NCI-H1105 treated with DMSO at 0.1 percent for 48 hours (cell line): ENCODE measurements at regions not wholly inside any gene's neighbourhood (a gene's known extent, or its start where the extent isn't known, plus 50 kb on each side); places are given as distances from the start of the nearest gene placed in this dataset.
"Not testable (repeated sequence)": the region's sequence is repeated elsewhere in the genome, so short reads cannot be mapped to it uniquely, and the experiment has no call there.

Experiments
- DNase-seq: peaks from one replicate; lab custom pipeline; 2025; lab: John Stamatoyannopoulos, UW

GRCh38 chr9:90536094-90536493 is 106.5 kb downstream of the DIRAS2 start:
- DNase-seq, result not testable (repeated sequence)

GRCh38 chr9:90538566-90538965 is 104.1 kb downstream of the DIRAS2 start:
- DNase-seq, result no peak

- DNase-seq, result no peak
Observed at GRCh38 chr9:90539286-90539685, 103.3 kb downstream of the DIRAS2 start.

GRCh38 chr9:90540734-90541133 is 101.9 kb downstream of the DIRAS2 start:
- DNase-seq, result no peak

- no peak for DNase-seq
Observed at GRCh38 chr9:90544488-90544887, 98.1 kb downstream of the DIRAS2 start.

- DNase-seq, result peak; percentile 96
Observed at GRCh38 chr9:90546200-90546599, 96.4 kb downstream of the DIRAS2 start.

GRCh38 chr9:90547896-90548295 is 94.7 kb downstream of the DIRAS2 start:
- no peak for DNase-seq

GRCh38 chr9:90552317-90552716 is 90.3 kb downstream of the DIRAS2 start:
- no peak for DNase-seq

- no peak for DNase-seq
Observed at GRCh38 chr9:90555351-90556057, 87.1 kb downstream of the DIRAS2 start.

- no peak for DNase-seq
Observed at GRCh38 chr9:90556897-90557675, 85.5 kb downstream of the DIRAS2 start.

GRCh38 chr9:90559075-90560073 is 83.2 kb downstream of the DIRAS2 start:
- DNase-seq, result no peak
